Heart left ventricle (tissue), 16 donors: ENCODE measurements at regions not wholly inside any gene's neighbourhood (a gene's known extent, or its start where the extent isn't known, plus 50 kb on each side); places are given as distances from the start of the nearest gene placed in this dataset.

Experiments used
- ATAC-seq, 4 donors: fragments of 200-7000 bp; cut with Tn5 transposase; one replicate each; pipeline ENCODE4 v1.9.1; 2020 to 2022; ENCODE audit warnings: moderate library complexity in 4 of 4, mild to moderate bottlenecking in 3 of 4, moderate number of reproducible peaks in 1 of 4
- DNase-seq, 5 donors: peaks; one replicate each; pipeline ENCODE4 v3.0.0-alpha.2; 2020
- H3K27ac ChIP-seq, 12 donors: fragments of 200-600 bp; sonication (generic) in 4 of 12; one replicate each; pipeline versions ENCODE4 v1.5.0 to v1.8.0; 2016 to 2022; ENCODE audit warnings: mild to moderate bottlenecking in 2 of 12
- H3K27me3 ChIP-seq, 9 donors: fragments of 200-600 bp; sonication (generic) in 2 of 9; one replicate each; pipeline versions ENCODE4 v1.5.1 to v1.8.0; 2016 to 2022; ENCODE audit warnings: mild to moderate bottlenecking in 3 of 9
- H3K36me3 ChIP-seq, 9 donors: fragments of 200-600 bp; sonication (generic) in 2 of 9; one replicate each; pipeline versions ENCODE4 v1.5.0 to v1.8.0; 2018 to 2022; ENCODE audit warnings: mild to moderate bottlenecking in 2 of 9
- H3K4me1 ChIP-seq, 12 donors: fragments of 200-600 bp; sonication (generic) in 4 of 12; one replicate each; pipeline versions ENCODE4 v1.5.0 to v1.8.0; 2016 to 2022; ENCODE audit warnings: mild to moderate bottlenecking in 3 of 12
- H3K4me3 ChIP-seq, 12 donors: fragments of 200-600 bp; sonication (generic) in 4 of 12; one replicate each; pipeline versions ENCODE4 v1.5.0 to v1.8.0; 2017 to 2022; ENCODE audit warnings: mild to moderate bottlenecking in 9 of 12, moderate library complexity in 4 of 12
- H3K9me3 ChIP-seq, 12 donors: fragments of 200-600 bp; sonication (generic) in 4 of 12; one replicate each; pipeline versions ENCODE4 v1.5.0 to v1.8.0; 2016 to 2022; ENCODE audit warnings: mild to moderate bottlenecking in 1 of 12
- CTCF ChIP-seq, 12 donors: fragments of 200-600 bp; sonication (generic) in 4 of 12; IDR thresholded peaks; one replicate each; pipeline versions ENCODE4 v1.5.0 to v1.8.0; 2018 to 2022; ENCODE audit warnings: antibody characterized with exemption in 12 of 12, mild to moderate bottlenecking in 5 of 12
- POLR2A ChIP-seq, 2 donors: fragments of 450-650 bp; IDR thresholded peaks; one replicate each; pipeline ENCODE4 v1.6.1; 2017; ENCODE audit warnings: antibody characterized with exemption in 2 of 2, mild to moderate bottlenecking in 2 of 2, moderate library complexity in 2 of 2
- whole genome bisulfite sequencing, 4 donors: extraction: QIAGEN DNeasy Blood & Tissue Kit in 2 of 4; methylation state at CpG; one replicate each; pipeline versions ENCODE4 v1.1.5 to v1.1.7; 2013 to 2018; 5-methylcytosine and 5-hydroxymethylcytosine counted together
- intact Hi-C, 10 donors: fragments of 100-400 bp; cut with DNase I; formaldehyde crosslinking; loops; one replicate each; pipeline versions ENCODE4 v1.11.1 to v1.14.2; 2022
- donor health status: ischemic (EF 13 %, LVEDD 7.1; RV severe dilation, severe dysfunction).
- donor health status: healthy with polysubstance abuse.
- donor health status: DM: no; HTN: yes; CAD: no.
- donor health status: DM: no; HTN: no; CAD: no.
- donor health status: ischemic (EF 25% LVEDD 6.9; RV normal size, moderate dysfunction).
- donor health status: ischemic (EF 25% LVEDD 5.7; RV mildly dilated, moderate dysfunction).
- donor health status: healthy.
- donor health status: DM: yes; HTN: yes; CAD: no.
- donor health status: ischemic (EF 35%, LVEDD 5.7; RV mildly dilated, moderate dysfunction).
- donor health status: nonischemic (EF 11% LVEDD 7.7; RV severe dilation, severe dysfunction).
- donor health status: DM: yes; HTN: yes; CAD: no.
- donor health status: PGD.
- donor health status: ischemic (EF 29% LVEDD 5.4; RV normal size, mild dysfunction).
- donor health status: nonischemic (EF 23%, LVEDD 6.1; RV moderate dilation, normal function).

GRCh38 chr18:72692086-72692485 lies 147.9 kb upstream of the CBLN2 start:
- H3K36me3 ChIP-seq, result no peaks in the 10 kb centered on the region
- H3K9me3 ChIP-seq, result no peaks in the 10 kb centered on the region
- H3K4me3 ChIP-seq, result no peak overlapping the region
- no peak for DNase-seq
- intact Hi-C loops, result no loop called here
- H3K4me1 ChIP-seq, result peaks cover 0 to 9% (median 0%) of the 10 kb centered on the region in 12 donors
- TF ChIP-seq POLR2A (IDR thresholded peaks at IDR 0.05) (no peak), CTCF (IDR thresholded peaks at IDR 0.05) (no peak)
- no peak for ATAC-seq
- H3K27ac ChIP-seq, result no peak overlapping the region
- WGBS, 4 donors, result 5 to 11% (median 9%) methylated on average over 7 to 16 of the region's 16 CpGs
- H3K27me3 ChIP-seq, result no peaks in the 10 kb centered on the region

DNA sequence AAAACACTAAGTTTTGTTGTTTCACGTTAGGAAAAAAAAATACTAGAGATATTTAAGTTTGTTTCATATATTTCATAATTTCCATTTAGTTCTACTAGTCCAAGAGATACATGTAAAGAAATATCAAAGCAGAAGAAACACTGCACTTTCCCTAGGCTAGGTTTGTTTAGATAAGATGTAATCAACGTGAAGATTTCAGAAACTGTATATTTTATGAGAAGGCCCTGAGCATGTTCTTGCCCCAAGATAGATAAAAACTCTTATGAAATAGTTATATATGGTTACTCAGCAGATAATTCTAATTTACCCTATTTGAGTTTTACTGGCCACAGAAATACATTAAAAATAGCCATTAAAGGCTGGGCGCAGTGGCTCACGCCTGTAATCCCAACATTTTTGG lies 143.6 kb upstream of the CBLN2 start:
- Histone ChIP-seq H3K36me3 (no peaks in the 10 kb centered on the region), H3K27ac (no peak overlapping the region), H3K9me3 (no peaks in the 10 kb centered on the region), H3K27me3 (no peaks in the 10 kb centered on the region), H3K4me1 (peaks cover 0 to 9% (median 0%) of the 10 kb centered on the region in 12 donors), H3K4me3 (no peak overlapping the region)
- no peak for DNase-seq
- TF ChIP-seq POLR2A (IDR thresholded peaks at IDR 0.05) (no peak), CTCF (IDR thresholded peaks at IDR 0.05) (no peak)
- intact Hi-C loops, result no loop called here
- ATAC-seq, result no peak
- 79 to 82% (median 81%) methylated on average over 4 of the region's 4 CpGs for WGBS, 4 donors

DNA sequence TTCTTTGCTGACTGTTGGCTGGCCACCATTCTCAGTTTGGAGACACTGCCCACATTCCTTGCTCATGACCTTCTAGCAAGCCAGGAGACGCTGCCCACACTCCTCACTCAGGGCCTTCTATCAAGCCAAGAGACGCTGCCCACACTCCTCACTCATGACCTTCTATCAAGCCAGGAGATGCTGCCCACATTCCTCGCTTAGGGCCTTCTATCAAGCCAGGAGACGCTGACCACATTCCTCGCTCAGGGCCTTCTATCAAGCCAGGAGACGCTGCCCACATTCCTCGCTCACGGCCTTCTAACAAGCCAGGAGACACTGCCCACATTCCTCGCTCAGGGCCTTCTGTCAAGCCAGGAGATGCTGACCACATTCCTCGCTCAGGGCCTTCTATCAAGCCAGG lies 131.3 kb upstream of the CBLN2 start:
- intact Hi-C loops, result no loop called here
- Histone ChIP-seq H3K9me3 (no peaks in the 10 kb centered on the region), H3K36me3 (no peaks in the 10 kb centered on the region), H3K4me3 (no peak overlapping the region), H3K27me3 (no peaks in the 10 kb centered on the region), H3K4me1 (no peaks in the 10 kb centered on the region), H3K27ac (no peak overlapping the region)
- no peak for TF ChIP-seq POLR2A (IDR thresholded peaks at IDR 0.05)
- TF ChIP-seq CTCF (IDR thresholded peaks at IDR 0.05), result no peak
- 44 to 54% (median 50%) methylated on average over 10 of the region's 10 CpGs for WGBS, 4 donors
- ATAC-seq (no peak), DNase-seq (no peak)

GRCh38 chr18:72674710-72675109 lies 130.6 kb upstream of the CBLN2 start:
- TF ChIP-seq POLR2A (IDR thresholded peaks at IDR 0.05), result no peak
- TF ChIP-seq CTCF (IDR thresholded peaks at IDR 0.05), result no peak
- Histone ChIP-seq H3K4me1 (no peaks in the 10 kb centered on the region), H3K9me3 (no peaks in the 10 kb centered on the region), H3K27ac (no peak overlapping the region), H3K4me3 (no peak overlapping the region), H3K36me3 (no peaks in the 10 kb centered on the region), H3K27me3 (peaks cover 0 to under 1% (median 0%) of the 10 kb centered on the region in 9 donors)
- DNase-seq (no peak), ATAC-seq (no peak)
- WGBS, 4 donors, result 72 to 88% (median 80%) methylated on average over 7 of the region's 7 CpGs
- intact Hi-C loops, result no loop called here
